Smooth muscle cell (in vitro differentiated cells): ENCODE measurements at regions not wholly inside any gene's neighbourhood (a gene's known extent, or its start where the extent isn't known, plus 50 kb on each side); places are given as distances from the start of the nearest gene placed in this dataset.

Experiments used
- DNase-seq: peaks from one replicate; lab custom pipeline; 2025; ENCODE audit not compliant: unreplicated experiment; lab: John Stamatoyannopoulos, UW
- H2AFZ ChIP-seq: fragments of 200-600 bp; sonication (generic); 2 replicates; pipeline ENCODE4 v1.6.0; 2016; ENCODE audit warnings: antibody characterized with exemption, low read depth, mild to moderate bottlenecking
- H3F3A ChIP-seq: fragments of 200-600 bp; sonication (generic); 2 replicates; pipeline ENCODE4 v1.6.0; 2017; ENCODE audit warnings: antibody characterized with exemption, low read depth
- H3K27ac ChIP-seq: fragments of 200-600 bp; sonication (generic); 2 replicates; pipeline ENCODE4 v1.5.1; 2016; ENCODE audit warnings: low read depth, mild to moderate bottlenecking
- H3K27me3 ChIP-seq: fragments of 200-600 bp; sonication (generic); 2 replicates; pipeline ENCODE4 v1.6.1; 2016; ENCODE audit warnings: low read depth, mild to moderate bottlenecking
- H3K36me3 ChIP-seq: fragments of 200-600 bp; sonication (generic); 2 replicates; pipeline ENCODE4 v1.5.1; 2016; ENCODE audit warnings: low read depth
- H3K4me1 ChIP-seq: fragments of 200-600 bp; sonication (generic); 2 replicates; pipeline ENCODE4 v1.5.1; 2016; ENCODE audit warnings: low read depth
- H3K4me2 ChIP-seq: fragments of 200-600 bp; sonication (generic); 2 replicates; pipeline ENCODE4 v1.6.0; 2016; ENCODE audit warnings: mild to moderate bottlenecking
- H3K4me3 ChIP-seq: fragments of 200-600 bp; sonication (generic); 2 replicates; pipeline ENCODE4 v1.5.1; 2016; ENCODE audit warnings: mild to moderate bottlenecking
- H3K79me2 ChIP-seq: fragments of 200-600 bp; sonication (generic); 2 replicates; pipeline ENCODE4 v1.6.0; 2016; ENCODE audit warnings: low read depth, mild to moderate bottlenecking
- H3K9ac ChIP-seq: fragments of 200-600 bp; sonication (generic); 2 replicates; pipeline ENCODE4 v1.6.0; 2016; ENCODE audit warnings: low read depth
- H3K9me3 ChIP-seq: fragments of 200-600 bp; sonication (generic); replicated peaks from 2 replicates; pipeline ENCODE4 v1.5.1; 2016; ENCODE audit warnings: low read depth
- H4K20me1 ChIP-seq: fragments of 200-600 bp; sonication (generic); 2 replicates; pipeline ENCODE4 v1.6.0; 2016; ENCODE audit warnings: low read depth
- WGBS: methylation state at CpG from one replicate; pipeline ENCODE4 v1.1.7; 2016; ENCODE audit warnings: low lambda C conversion rate; 5-methylcytosine and 5-hydroxymethylcytosine counted together
- TF ChIP-seq, protein P1 (sequence below): fragments of 200-600 bp; sonication (generic); IDR thresholded peaks from 2 replicates; pipeline ENCODE4 v1.5.1; 2017; ENCODE audit warnings: borderline replicate concordance, mild to moderate bottlenecking, antibody characterized with exemption; ENCODE audit not compliant: insufficient read depth, poor library complexity, severe bottlenecking

DNA sequence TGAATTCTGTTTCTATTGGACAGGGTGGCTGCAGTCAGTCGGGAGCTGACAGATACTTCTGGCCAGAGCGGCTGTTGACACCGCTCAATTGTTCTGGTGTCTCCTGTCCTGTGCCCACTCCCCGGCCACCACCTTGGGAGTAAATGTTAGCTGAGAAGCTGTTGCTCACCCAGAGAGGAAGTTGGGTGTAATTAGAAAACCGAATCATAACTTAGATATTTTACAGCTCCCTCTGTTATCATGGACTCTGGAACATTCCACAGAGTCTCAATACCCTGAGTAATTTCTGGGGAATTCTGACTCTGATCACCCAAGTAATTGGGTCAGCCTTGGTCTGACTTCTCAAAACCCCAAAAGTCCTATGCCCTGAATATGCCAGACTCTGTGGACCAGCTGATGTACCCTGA lies 58.3 kb upstream of the RFLNA start:
- no peak overlapping the region for H3K4me3 ChIP-seq
- H2AFZ ChIP-seq, result no peak overlapping the region
- H3K4me2 ChIP-seq, result peak overlapping the region; percentile 34
- H3F3A ChIP-seq, result peaks cover 5% of the 10 kb centered on the region
- TF ChIP-seq, protein P1, sequence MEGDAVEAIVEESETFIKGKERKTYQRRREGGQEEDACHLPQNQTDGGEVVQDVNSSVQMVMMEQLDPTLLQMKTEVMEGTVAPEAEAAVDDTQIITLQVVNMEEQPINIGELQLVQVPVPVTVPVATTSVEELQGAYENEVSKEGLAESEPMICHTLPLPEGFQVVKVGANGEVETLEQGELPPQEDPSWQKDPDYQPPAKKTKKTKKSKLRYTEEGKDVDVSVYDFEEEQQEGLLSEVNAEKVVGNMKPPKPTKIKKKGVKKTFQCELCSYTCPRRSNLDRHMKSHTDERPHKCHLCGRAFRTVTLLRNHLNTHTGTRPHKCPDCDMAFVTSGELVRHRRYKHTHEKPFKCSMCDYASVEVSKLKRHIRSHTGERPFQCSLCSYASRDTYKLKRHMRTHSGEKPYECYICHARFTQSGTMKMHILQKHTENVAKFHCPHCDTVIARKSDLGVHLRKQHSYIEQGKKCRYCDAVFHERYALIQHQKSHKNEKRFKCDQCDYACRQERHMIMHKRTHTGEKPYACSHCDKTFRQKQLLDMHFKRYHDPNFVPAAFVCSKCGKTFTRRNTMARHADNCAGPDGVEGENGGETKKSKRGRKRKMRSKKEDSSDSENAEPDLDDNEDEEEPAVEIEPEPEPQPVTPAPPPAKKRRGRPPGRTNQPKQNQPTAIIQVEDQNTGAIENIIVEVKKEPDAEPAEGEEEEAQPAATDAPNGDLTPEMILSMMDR, result no peak
- no peaks in the 10 kb centered on the region for H3K79me2 ChIP-seq
- peaks cover 33% of the 10 kb centered on the region for H3K4me1 ChIP-seq
- no peaks in the 10 kb centered on the region for H4K20me1 ChIP-seq
- H3K27ac ChIP-seq, result peak overlapping the region; percentile 96
- no peak overlapping the region for H3K9ac ChIP-seq
- H3K9me3 ChIP-seq, result no peaks in the 10 kb centered on the region
- no peaks in the 10 kb centered on the region for H3K36me3 ChIP-seq
- WGBS, result 55% methylated on average over 5 of the region's 5 CpGs
- DNase-seq, result no peak
- H3K27me3 ChIP-seq, result no peaks in the 10 kb centered on the region

DNA sequence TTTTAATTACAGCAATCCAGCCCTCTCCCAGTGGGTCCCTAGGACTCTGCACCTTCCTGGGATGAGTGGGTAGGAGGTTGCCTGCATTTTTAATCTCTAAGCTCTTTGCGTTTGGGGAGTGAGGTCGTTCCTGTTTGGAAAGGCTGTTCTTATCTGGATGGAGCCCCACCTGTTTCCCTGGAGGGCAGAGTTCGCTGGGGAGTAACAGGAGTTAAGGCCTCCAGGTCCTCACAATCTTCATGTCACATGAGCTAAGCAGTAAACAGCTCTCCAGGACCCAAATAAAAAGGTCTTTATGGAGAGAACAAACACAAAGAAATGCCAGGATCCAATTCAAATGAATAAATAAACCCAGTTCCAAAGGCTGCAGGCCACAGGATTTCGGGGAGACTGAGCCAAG lies 56.0 kb upstream of the RFLNA start:
- Histone ChIP-seq H3K79me2 (no peaks in the 10 kb centered on the region), H3K27ac (no peak overlapping the region), H3K4me1 (peaks cover 14% of the 10 kb centered on the region), H3F3A (peaks cover 3% of the 10 kb centered on the region), H3K4me2 (no peak overlapping the region), H3K4me3 (no peak overlapping the region), H4K20me1 (no peaks in the 10 kb centered on the region), H3K9ac (no peak overlapping the region), H3K36me3 (no peaks in the 10 kb centered on the region), H3K27me3 (peaks cover 7% of the 10 kb centered on the region), H2AFZ (no peak overlapping the region), H3K9me3 (no peaks in the 10 kb centered on the region)
- no peak for DNase-seq
- TF ChIP-seq, protein P1, result no peak
- WGBS, result 67% methylated on average over 4 of the region's 4 CpGs

DNA sequence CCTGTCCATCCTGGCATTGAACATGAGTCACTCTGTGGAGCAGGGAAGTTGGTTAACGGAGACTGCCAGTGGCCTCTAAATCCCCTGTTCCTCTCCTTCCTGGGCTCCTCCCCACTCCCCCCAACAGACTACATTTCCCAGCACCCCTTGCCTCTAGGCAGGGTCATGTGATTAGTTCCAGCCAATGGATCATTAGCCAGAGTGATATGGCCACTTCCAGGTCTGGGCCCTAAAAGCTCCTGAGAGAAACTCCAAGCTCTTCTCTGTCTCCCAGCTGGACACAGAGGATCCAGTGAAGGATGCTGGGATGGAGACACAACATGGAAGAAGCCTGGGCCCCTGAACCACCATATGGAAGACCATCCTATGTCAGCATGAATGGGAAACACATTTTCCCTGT lies 54.4 kb upstream of the RFLNA start:
- no peaks in the 10 kb centered on the region for H3F3A ChIP-seq
- no peak for DNase-seq
- no peaks in the 10 kb centered on the region for H4K20me1 ChIP-seq
- TF ChIP-seq, protein P1, result no peak
- H3K27me3 ChIP-seq, result peaks cover 7% of the 10 kb centered on the region
- H3K4me3 ChIP-seq, result no peak overlapping the region
- 67% methylated on average over 1 of the region's 1 CpG for WGBS
- no peaks in the 10 kb centered on the region for H3K79me2 ChIP-seq
- peaks cover 7% of the 10 kb centered on the region for H3K4me1 ChIP-seq
- no peaks in the 10 kb centered on the region for H3K36me3 ChIP-seq
- no peak overlapping the region for H3K27ac ChIP-seq
- H2AFZ ChIP-seq, result no peak overlapping the region
- H3K4me2 ChIP-seq, result no peak overlapping the region
- H3K9me3 ChIP-seq, result no peaks in the 10 kb centered on the region
- H3K9ac ChIP-seq, result no peak overlapping the region

DNA sequence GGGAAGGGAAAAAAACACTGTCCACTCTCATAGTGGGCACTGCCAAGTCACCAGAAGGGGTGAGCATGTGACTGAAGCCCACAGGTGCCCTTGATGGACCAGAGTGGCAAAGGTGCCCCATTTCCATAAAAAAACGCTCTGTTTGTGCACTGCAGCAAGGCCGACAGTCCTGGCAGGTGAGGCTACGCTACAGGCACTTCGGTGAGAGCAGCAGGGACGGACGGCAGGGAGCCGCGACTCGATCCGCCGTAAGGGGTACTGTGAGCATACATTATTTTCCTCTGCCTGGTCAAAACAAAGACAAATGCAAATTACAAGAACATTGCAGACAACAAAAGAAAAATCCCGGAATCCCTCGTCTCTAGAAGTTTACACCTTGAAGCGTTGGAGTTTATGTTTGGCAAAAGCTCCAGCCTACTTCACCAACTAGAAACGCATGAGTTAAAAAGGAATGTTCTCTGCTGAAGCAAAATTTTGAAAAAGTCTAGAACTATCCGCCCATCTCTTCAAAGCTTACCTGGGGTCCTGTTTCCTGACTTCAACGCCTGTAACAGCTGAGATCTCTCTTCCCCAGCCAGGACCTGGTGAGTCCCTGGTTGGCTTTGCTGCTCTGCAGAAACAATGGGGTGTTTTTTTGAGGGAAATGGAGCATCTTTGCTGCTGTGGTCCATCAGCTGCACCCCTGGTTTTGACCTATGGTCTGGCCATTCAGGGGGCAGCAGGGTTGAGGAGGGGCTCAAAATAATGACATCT lies 52.9 kb upstream of the RFLNA start:
- no peak for DNase-seq
- H3K4me1 ChIP-seq, result no peaks in the 10 kb centered on the region
- no peaks in the 10 kb centered on the region for H4K20me1 ChIP-seq
- no peaks in the 10 kb centered on the region for H3K79me2 ChIP-seq
- no peak overlapping the region for H3K27ac ChIP-seq
- H3K4me3 ChIP-seq, result no peak overlapping the region
- 88% methylated on average over 17 of the region's 17 CpGs for WGBS
- TF ChIP-seq, protein P1, result no peak
- peaks cover 7% of the 10 kb centered on the region for H3K27me3 ChIP-seq
- H2AFZ ChIP-seq, result no peak overlapping the region
- H3K9me3 ChIP-seq, result no peaks in the 10 kb centered on the region
- no peak overlapping the region for H3K4me2 ChIP-seq
- H3F3A ChIP-seq, result no peaks in the 10 kb centered on the region
- H3K36me3 ChIP-seq, result no peaks in the 10 kb centered on the region
- H3K9ac ChIP-seq, result no peak overlapping the region
